CD4-positive, alpha-beta T cell treated with Interleukin-17A for 4 hours (primary cell): ENCODE measurements at regions not wholly inside any gene's neighbourhood (a gene's known extent, or its start where the extent isn't known, plus 50 kb on each side); places are given as distances from the start of the nearest gene placed in this dataset.

Experiments
- DNase-seq: peaks from one replicate; pipeline ENCODE4 v3.0.0-alpha.2; 2020; ENCODE audit warnings: mixed read lengths

DNA sequence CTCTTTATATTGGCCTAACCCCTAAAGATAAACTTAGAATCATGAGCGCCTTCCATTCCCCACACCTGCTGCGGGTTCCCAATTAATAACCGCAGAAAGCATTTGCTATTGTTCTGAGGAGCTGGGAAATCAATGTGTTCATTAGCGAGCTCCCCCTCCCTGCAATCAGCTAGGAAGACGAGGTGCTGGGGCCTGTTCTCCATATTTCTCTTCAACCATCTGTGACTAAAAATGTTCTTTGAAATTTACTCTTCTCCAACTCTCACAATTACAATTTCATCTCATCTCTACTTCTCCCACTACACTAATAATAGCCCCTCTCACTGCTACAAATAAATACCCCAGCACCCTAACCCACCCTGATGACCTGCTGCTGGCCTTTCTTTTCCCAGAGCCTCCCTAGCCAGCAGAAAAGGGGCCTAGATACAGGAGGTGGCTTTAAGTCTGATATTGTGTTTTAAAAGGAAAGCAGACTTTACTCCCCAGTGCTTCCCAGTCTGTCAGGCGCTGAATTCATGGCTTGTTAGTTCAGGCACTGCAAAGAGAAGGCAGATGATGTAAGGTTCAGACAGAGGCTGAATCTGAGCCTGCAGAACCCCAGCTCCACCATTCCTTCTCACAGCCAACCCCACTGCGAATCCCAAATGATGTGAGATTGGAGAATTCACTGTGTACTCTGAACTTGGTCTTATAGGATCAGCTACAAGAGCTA lies 477.5 kb upstream of the DAB1 start:
- no peak for DNase-seq

DNA sequence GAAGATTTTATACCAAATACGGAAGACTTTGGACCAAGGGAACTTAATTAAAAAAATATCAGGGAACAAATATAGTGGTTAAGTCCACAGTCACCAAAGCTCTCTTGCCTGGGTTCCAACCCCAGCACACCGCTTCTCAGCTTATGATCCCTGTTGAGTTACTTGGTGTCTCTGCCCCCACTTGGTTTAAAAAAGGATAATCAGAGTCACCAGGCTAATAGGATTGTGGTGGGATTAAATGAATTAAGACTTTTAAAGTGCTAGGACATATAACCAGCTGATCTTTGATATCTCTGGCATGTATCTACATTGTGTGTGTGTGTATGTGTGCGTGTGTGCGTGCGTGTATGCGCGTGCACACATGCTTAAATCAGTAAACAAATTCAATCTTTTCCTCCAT lies 474.7 kb upstream of the DAB1 start:
- no peak for DNase-seq

DNA sequence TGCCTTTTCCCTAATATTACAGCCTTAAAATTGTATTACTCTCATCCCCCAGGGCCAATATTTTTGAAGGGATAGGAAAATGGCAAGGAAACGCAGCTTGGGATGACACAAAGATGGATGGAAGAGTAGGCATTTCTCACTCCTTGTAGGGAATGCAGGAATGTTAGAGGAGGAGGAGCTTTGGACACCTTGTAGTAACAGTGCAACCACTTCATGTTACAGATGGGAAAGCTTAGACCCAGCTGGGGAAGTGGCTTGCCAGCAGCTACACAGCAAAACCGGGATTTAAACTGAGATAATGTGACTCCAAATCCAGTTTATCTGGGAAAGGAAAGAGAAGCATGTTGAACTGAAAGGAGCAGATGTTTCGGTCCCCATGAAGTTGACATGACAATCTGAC lies 473.7 kb upstream of the DAB1 start:
- DNase-seq = no peak

DNA sequence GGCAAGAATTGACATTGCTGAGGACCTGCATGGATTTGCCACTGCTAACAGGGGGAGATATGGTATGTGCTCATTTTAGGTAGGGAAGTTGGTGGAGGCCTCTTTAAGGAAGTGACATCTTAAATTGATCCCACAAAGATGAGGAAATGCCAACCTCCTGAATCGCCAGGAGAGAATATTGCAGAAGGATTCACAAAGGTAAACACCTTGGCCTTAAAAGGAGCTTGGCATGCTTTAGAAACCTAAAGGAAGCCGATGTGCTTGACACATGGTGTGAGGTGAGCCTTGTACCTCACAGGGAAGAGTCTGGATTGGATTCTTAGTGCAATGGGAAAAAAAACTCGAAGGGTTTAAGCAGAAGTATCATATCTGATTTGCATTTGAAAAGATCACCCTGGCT lies 470.5 kb upstream of the DAB1 start:
- no peak for DNase-seq

DNA sequence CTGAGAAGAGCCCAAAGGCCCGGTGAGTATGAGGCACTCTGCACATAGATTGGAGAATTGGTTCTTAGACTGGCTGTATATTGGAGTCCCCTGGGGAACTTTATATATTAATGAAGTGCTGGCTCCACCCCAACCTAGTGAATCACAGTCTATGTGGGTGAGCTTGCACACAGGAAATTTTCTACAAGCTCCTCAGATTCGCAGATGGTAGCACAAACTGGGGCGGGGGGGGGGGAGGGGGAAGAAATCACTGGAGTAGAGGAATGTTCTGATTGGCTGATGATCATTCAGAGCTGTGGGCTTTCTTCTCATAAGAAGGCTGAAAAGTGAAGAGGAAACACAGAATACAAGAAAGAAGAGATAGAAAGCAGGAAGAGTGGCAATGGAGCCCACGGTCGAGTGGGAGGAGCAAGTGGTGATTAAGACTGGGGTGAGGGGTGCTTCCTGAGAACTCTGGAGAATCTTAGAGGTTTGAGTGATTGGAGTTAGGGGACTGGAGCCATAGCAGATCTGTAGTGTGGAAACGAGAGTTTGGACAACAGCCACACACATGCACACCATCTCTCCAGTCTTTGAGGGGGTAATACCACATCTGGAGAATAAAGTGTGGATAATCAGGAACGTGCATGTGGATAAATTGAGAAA lies 465.9 kb upstream of the DAB1 start:
- no peak for DNase-seq

DNA sequence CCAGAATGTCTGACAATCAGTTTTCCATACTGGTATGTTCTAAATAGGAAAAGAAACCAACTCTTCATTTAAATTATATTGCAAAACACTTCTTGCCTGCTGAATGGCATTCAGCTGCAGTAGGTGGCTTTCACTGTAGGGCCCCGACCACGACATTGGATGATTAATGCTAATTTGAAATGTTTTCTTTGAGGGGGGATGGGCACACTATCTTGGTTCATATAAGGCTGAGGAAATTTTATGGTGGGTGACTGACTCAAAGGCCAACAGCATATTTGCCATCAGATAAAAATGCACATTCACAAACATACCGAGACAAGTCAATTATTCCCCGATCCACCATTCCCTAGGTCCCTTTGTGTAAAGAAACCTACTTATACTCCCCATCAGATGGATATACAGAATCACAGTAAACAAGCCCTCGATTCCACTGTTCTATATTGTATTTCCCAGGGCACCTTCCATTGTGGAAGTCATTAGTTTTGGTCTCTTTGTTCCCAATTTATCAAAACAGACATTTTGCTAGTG lies 464.2 kb upstream of the DAB1 start:
- no peak for DNase-seq

DNA sequence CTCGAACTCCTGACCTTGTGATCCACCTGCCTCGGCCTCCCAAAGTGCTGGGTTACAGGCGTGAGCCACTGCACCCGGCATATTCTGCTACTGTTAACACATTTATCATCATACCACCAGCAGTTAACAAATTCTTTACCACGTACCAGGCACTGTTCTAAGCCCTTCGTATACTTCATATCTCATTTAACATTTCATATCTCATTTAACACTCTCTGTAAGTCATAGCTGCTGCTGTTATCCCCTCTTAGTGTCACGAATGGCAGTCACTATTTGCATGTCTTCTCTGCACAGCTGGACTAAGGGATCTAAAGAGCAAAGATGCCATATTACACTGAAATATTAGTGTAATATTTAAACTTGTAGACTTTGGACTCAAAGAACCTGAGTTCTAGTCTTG lies 462.5 kb upstream of the DAB1 start:
- DNase-seq = no peak

DNA sequence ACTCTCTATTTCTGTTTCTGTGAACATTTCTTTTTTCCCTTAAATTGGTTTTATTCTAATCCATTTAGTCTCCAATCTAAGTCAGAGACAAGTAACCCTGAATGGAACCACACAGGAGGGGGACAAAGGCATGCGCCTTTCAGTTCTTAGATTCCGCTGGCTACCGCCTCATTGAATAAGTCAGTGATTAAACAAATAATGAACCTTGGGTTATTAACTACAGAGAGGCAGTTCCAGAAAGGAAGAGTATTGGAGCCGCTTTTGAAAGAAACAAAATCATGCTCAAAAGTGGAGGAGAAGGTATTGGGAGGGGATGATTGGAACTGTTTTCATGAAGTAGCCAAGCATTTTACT lies 459.8 kb upstream of the DAB1 start:
- no peak for DNase-seq

DNA sequence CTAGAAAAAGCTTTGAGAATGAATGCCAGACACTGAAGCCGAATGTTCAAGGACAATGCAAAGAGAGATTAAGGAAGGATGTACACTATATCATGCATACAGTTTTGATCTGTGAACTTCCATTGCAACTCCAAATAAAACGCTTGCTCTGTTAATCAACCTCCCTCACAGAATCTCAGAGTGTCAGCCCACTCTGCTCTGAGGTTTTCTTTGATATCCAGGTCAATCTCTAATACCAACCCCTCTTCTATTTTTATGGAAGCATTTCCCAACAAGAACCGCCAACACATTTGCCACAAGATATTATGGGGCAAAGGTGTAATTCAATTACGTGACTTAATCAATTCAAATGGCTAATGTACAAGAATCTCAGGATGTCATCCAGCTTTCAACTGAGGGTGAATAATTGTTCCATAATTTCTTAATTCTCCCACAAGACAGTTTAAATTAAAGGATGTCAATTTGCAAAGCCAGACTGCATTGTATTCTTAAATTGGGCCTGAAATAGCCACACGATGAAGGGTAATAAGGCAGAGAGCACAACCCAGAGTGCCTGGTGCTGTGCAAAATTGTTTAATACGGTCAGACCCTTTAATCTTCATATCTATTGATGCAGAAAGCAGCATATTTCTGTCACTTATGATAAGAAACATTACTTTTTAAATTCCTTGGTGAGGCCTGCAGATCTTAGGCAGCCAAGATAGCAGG lies 459.2 kb upstream of the DAB1 start:
- no peak for DNase-seq

DNA sequence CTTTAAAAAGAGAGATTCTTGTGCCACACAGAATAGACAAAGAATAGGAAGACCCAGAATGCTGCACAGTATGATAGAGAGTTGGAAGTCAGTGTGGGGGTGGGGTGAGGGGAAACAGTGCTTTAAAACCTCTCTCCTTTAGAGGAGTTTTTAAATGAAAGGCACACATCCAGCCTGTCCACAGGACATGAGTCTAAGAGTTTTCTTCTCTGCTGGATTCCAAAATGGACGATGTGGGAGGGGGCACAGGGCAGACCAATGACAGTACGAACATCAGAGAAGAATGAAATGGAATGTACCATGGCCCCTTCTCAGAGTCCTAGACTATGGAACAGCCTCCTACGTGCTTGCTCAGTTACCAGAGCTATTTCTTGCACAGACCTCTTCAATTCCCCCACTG lies 458.2 kb upstream of the DAB1 start:
- DNase-seq = no peak

DNA sequence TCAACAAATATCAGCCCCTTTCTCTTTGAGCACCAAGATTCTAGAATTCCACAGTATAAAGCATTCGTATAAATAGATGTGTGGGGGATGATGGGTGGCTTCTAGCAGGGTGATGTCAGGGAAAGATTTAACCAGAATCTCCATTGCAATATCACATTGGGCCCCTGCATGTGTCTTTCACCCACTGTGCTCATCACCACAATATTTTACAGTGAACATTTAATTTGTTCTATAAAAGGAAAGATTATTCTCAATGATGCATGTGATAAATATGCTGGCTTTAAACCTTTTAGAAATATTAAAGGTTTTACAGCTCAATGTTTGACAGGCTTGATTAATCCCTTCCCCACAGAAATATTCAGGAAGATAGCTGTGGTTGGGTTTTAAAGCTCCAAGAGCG lies 457.8 kb upstream of the DAB1 start:
- no peak for DNase-seq

DNA sequence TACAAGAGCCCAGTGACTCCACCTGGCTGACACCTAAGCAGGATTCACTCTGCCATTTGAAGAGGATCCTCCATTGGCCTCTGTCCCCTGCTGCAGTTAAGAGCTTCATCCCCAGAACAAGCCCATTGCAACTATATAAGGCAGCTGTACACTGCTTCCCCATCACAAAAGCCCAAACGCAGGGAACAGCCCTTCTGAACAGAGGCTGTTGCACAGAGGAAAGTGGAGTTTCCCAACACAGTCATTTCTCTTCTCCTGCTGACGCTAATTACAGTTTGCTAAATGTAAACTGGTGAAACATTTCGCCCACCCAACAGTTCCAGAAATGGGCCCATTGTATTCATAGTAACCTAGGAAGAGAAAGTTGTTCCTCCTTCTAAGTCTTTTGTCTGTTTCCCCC lies 455.8 kb upstream of the DAB1 start:
- DNase-seq = no peak

DNA sequence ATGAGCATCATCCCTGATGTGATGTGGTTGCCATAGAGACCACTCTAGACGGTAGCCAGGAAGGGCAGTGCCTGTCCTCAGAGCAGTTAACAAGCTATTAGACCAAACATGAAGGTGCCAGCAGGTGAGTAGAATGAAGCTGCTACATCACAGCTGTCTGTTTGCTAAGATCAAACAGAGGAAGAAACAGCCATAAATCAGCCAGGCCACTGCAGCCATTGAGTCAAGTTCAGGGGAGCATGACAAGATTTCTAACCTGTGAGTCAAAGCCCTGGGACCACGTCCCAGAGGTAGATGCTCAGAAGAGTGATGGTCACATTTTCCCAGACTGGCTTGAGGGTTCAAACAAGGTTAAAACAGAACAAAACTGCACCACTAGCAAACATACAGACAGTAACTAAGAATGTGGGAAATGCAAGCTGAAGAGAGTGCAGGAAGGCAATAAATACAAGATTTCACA lies 450.6 kb upstream of the DAB1 start:
- no peak for DNase-seq

DNA sequence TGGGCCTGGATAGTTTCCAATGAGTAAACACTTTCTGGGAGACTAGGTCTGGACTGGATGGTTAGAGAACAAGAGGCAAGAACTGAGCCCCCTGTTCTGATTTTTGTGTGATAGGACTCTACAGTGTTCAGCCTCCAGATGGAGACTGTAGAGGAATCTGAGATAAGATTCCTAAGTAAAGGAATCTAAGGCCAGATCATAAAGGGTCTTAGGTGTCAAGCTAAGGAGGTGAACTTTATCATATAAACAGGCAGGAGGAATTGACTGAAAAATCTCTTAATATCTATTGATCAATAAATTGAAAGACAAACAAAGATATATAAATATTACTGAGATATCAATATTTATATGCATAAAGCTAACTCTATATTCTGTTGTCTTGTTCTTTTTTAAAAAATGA lies 449.1 kb upstream of the DAB1 start:
- DNase-seq = no peak

DNA sequence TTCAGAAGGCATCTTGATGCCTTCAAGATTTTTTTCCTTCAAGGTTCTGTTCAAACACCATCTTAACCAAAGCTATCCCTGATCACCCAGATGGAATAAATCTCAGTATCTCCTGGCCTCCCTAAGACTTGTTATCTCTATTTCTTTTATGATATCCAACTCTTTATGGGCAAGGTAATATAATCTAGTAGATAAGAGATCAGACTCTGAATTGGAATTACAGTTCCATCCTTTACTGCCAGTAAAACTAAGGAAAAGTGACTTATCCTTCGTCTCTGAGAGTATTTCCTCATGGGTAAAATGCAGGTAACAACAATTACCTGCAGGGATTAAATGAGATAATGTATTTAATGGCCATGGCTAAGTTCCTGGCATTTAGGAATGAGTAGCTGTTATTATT lies 445.0 kb upstream of the DAB1 start:
- DNase-seq = no peak

DNA sequence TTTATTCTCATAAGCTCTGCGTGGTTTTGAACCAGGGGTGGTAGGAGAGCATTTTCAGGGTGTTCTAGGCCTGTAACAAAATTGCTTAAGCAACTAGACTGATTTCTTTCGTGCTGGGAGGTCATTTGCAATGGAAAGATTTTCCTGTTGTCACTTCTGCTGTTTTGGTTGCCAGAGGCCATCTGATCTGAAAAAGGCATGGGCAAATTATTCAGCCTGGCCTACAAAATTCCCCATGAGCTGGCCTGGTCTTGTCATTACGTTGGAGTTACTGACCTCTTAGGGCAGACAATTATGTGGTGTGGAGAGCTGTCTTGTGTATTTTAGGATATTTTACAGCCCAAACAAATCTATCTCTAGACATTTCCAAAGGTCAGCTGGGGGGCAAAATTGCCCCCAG lies 444.4 kb upstream of the DAB1 start:
- DNase-seq = no peak

DNA sequence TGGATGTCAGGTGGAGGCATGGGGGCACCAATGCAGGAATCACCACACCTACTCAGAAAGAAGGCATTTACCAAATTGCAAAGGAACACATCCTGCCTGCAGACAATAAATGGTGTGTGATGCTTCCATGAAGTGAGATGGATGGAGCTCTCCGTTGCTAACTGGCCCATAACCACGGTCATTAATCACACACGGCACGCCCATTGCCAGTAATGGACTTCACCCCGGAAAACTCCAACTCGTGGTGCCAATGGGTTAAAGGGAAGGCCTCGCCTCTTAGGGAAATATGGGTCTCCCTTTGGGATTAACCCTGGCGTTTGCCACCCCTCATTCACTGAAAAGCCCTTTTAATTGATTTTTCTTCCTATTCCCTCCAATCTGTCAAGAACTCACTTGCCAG lies 443.1 kb upstream of the DAB1 start:
- DNase-seq = no peak

DNA sequence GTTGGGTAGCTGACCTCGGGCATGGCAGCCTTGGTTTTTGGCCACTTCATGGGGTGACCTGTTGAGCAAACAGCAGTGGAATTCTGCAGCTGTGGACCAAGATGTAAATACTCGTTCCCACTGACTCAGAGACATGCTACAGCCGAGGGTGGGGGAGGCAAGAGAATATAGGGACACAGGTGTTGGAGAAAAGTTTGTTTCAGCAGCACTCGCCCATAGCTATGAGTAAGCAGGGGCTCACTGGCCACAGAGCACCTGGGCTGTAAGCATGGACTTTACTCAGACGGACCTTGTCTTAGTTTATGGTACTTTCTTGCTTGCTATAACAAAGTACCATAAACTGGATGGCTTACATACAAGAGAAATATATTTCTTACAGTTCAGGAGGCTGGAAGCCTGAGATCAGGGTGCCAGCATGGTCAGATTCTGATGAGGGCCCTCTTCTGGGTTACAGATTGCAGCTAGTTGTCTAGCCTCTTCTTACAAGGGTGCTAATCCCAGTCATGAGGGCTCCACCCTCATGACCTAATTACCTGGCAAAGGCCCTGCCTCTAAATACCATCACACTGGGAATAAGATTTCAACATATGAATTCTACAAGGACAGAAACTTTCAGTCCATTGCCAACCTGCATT lies 437.2 kb upstream of the DAB1 start:
- DNase-seq = no peak

DNA sequence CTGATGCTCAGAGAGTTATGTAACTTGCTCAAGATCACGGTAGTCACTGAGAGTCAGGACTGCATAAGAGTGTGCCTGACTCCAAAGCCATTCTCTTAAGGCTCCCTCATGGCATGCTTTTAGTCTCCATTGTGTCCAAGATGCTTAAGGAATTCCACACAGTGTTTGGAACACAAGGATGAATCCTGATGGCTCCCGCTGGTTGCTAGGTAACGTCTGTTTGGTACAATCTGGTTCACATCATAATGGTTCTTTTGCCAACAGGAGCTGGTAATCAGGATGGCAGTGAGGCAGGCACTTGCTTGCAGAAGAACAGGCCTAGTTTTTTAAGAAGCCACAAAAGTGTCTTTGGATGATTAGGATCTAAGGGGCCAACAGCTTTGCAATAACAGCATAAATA lies 436.5 kb upstream of the DAB1 start:
- no peak for DNase-seq

DNA sequence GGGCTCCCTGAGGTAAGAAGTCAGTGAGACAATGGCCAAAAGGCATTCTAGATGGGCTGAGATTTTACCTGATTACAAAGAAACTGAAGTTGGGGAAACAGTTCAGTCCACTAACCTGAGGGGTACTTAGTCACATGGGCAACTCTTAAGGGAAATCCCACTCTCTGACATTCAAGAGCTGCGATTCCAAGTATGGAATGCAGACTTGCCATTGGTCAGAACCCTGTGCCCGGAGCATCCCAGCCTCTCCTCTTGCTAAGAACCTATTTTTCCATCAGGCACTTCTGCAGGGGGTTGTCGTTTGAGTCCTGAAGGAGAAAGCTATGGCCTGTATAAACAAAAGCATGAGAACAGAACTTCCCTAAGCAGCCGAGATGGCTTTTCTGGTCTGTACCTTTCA lies 434.9 kb upstream of the DAB1 start:
- DNase-seq = no peak

DNA sequence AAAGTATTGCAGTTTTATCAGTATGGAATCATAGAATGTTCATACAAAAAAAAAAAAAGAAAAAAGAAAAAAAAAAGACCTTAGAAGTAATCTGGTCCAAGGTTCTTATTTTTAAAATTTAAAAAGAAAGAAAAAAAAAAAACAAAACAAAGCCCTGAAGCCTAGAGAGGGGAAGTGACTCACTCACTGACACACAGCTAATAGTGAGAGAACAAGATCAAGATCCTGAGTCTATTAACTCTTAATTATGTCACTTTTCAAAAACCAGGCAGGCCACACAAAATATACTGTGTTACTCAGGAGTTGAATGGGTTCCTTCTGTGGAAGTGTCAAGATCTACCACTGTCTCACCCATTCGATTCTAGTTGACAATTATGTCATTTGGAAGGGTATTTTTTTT lies 433.9 kb upstream of the DAB1 start:
- no peak for DNase-seq

DNA sequence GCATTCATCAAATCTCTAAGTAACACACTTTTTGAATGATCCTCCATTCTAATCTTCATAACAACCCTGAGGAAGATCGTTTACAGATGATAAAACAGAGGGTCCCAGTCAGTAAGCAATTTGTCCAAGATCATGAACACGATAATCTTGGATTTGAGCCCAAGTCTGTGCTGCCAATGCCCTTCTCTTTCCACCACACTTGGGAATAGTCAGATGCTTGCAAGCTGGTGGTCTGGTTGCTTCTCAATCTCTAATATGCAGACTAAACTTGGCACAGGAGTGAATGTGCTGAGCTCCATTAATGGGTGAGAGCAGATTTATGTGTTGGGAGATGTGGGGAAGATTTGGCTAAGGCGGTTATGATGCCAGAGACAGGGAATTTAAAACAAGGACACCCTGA lies 430.6 kb upstream of the DAB1 start:
- DNase-seq = no peak

DNA sequence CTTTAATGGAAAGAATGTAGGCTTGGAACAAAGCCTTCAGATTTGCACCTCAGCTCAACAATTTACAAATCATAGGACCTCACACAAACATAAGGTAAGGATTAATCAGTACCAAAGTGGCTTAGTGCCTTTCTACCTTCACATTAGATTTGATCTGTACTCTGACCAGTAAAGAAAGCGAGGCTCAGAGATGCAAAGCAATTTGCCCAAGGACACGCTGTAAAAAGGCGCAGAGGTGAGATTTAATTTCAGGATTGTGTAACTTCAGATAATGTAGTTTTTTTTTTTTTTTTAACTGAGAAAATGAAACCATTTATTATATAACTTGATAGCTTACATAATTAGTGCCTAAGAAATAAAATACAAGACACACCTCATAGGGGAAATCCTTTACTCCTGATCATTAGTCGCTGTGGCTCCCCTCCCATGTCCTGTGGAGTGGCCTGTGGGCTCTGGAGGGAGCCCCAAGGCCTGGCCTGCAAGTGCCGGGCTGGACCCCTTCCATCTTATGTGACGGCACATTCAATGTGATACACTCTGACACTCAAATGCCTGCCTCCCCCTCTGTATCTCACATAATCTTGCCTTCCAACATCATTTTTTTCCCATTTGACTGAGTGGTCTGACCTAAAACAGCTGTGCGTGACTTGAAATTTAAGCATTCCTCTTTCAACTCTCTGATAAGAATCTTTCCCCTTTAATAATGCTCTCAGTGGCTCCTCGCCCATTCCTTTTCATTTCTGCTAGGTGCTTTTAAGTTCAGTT lies 426.5 kb upstream of the DAB1 start:
- no peak for DNase-seq
